ENCODE measurements at regions not wholly inside any gene's neighbourhood (a gene's known extent, or its start where the extent isn't known, plus 50 kb on each side); places are given as distances from the start of the nearest gene placed in this dataset.
"Not testable (repeated sequence)": the region's sequence is repeated elsewhere in the genome, so short reads cannot be mapped to it uniquely, and the experiment has no call there.

- Histone ChIP-seq H3K4me3 (no peak overlapping the region), H3K36me3 (no peaks in the 10 kb centered on the region), H3K9me3 (no peaks in the 10 kb centered on the region), H3K27ac (no peak overlapping the region), H3K27me3 (no peaks in the 10 kb centered on the region), H3K4me1 (no peaks in the 10 kb centered on the region), H3K9ac (ENCODE audit: low read depth in 2 of 2, low read length in 2 of 2) (no peak overlapping the region)
- TF ChIP-seq CTCF (IDR thresholded peaks at IDR 0.05) = peak; percentile 69
- peak; percentile 72 for DNase-seq
- intact Hi-C loops (cut with DNase I) = no loop called here
Measured at GRCh38 chr16:17921357-17921978, 415.1 kb downstream of the NPIPA8 start.

GRCh38 chr16:17917316-17918019 lies 419.1 kb downstream of the NPIPA8 start:
- intact Hi-C loops (cut with DNase I) = no loop called here
- DNase-seq = no peak

GRCh38 chr16:17915791-17916190 lies 420.7 kb downstream of the NPIPA8 start:
- no peak overlapping the region for H3K4me3 ChIP-seq
- no peaks in the 10 kb centered on the region for H3K4me1 ChIP-seq
- intact Hi-C loops (cut with DNase I) = no loop called here
- H3K27ac ChIP-seq = no peak overlapping the region
- H3K9ac ChIP-seq (ENCODE audit: low read depth in 2 of 2, low read length in 2 of 2) = no peak overlapping the region
- no peak for DNase-seq
- no peaks in the 10 kb centered on the region for H3K27me3 ChIP-seq
- no peaks in the 10 kb centered on the region for H3K9me3 ChIP-seq
- no peaks in the 10 kb centered on the region for H3K36me3 ChIP-seq
- TF ChIP-seq CTCF (IDR thresholded peaks at IDR 0.05) = no peak

More at GRCh38 chr16:17917316-17918019, 419.1 kb downstream of the NPIPA8 start:
- Histone ChIP-seq H3K36me3 (no peaks in the 10 kb centered on the region), H3K9me3 (no peaks in the 10 kb centered on the region), H3K27ac (no peak overlapping the region), H3K4me1 (no peaks in the 10 kb centered on the region), H3K9ac (ENCODE audit: low read depth in 2 of 2, low read length in 2 of 2) (no peak overlapping the region), H3K4me3 (no peak overlapping the region), H3K27me3 (no peaks in the 10 kb centered on the region)
- no peak for TF ChIP-seq CTCF (IDR thresholded peaks at IDR 0.05)

GRCh38 chr16:17914168-17914567 lies 422.4 kb downstream of the NPIPA8 start:
- TF ChIP-seq CTCF (IDR thresholded peaks at IDR 0.05) = no peak

GRCh38 chr16:17911578-17911977 lies 425.0 kb downstream of the NPIPA8 start:
- H3K9me3 ChIP-seq; H3K27ac ChIP-seq; H3K9ac ChIP-seq (ENCODE audit: low read depth in 2 of 2, low read length in 2 of 2); H3K4me3 ChIP-seq; intact Hi-C loops (cut with DNase I); DNase-seq; H3K36me3 ChIP-seq; H3K4me1 ChIP-seq; H3K27me3 ChIP-seq: not testable (repeated sequence)

More at GRCh38 chr16:17914168-17914567, 422.4 kb downstream of the NPIPA8 start:
- no peaks in the 10 kb centered on the region for H3K36me3 ChIP-seq
- H3K9ac ChIP-seq (ENCODE audit: low read depth in 2 of 2, low read length in 2 of 2) = no peak overlapping the region
- no peaks in the 10 kb centered on the region for H3K27me3 ChIP-seq
- no peaks in the 10 kb centered on the region for H3K4me1 ChIP-seq
- no peak overlapping the region for H3K27ac ChIP-seq
- DNase-seq = no peak
- H3K4me3 ChIP-seq = no peak overlapping the region
- intact Hi-C loops (cut with DNase I) = no loop called here
- H3K9me3 ChIP-seq = no peaks in the 10 kb centered on the region

- H3K9ac ChIP-seq (ENCODE audit: low read depth in 2 of 2, low read length in 2 of 2); H3K4me3 ChIP-seq; H3K4me1 ChIP-seq; H3K27me3 ChIP-seq; H3K9me3 ChIP-seq; DNase-seq; H3K27ac ChIP-seq; intact Hi-C loops (cut with DNase I); H3K36me3 ChIP-seq: not testable (repeated sequence)
Measured at GRCh38 chr16:17906626-17907025, 429.9 kb downstream of the NPIPA8 start.
